Activated CD8-positive, alpha-beta memory T cell treated with anti-CD3 and anti-CD28 coated beads for 24 hours (primary cell): ENCODE measurements at regions not wholly inside any gene's neighbourhood (a gene's known extent, or its start where the extent isn't known, plus 50 kb on each side); places are given as distances from the start of the nearest gene placed in this dataset.

ENCODE experiments used
- DNase-seq: peaks from one replicate; pipeline ENCODE4 v3.0.0-alpha.2; 2020

GRCh38 chr16:6111390-6111789 lies 1013.8 kb upstream of the EEF2KMT start:
- no peak for DNase-seq

- no peak for DNase-seq
Observed at GRCh38 chr16:6110346-6110745, 1012.8 kb upstream of the EEF2KMT start.

- DNase-seq = no peak
Observed at GRCh38 chr16:6106061-6106460, 1008.5 kb upstream of the EEF2KMT start.

GRCh38 chr16:6105115-6105514 lies 1007.5 kb upstream of the EEF2KMT start:
- no peak for DNase-seq

GRCh38 chr16:6104428-6104827 lies 1006.8 kb upstream of the EEF2KMT start:
- no peak for DNase-seq

- DNase-seq = no peak
Observed at GRCh38 chr16:6103561-6103960, 1006.0 kb upstream of the EEF2KMT start.

- DNase-seq = no peak
Observed at GRCh38 chr16:6099102-6099501, 1001.5 kb upstream of the EEF2KMT start.

GRCh38 chr16:6096931-6097670 lies 999.5 kb upstream of the EEF2KMT start:
- DNase-seq = no peak

GRCh38 chr16:6095414-6095813 lies 997.8 kb upstream of the EEF2KMT start:
- no peak for DNase-seq

GRCh38 chr16:6091021-6091420 lies 993.4 kb upstream of the EEF2KMT start:
- no peak for DNase-seq

GRCh38 chr16:6081320-6081976 lies 983.9 kb upstream of the EEF2KMT start:
- DNase-seq = no peak

- no peak for DNase-seq
Observed at GRCh38 chr16:6076631-6077030, 979.0 kb upstream of the EEF2KMT start.

GRCh38 chr16:6068063-6068462 lies 970.5 kb upstream of the EEF2KMT start:
- DNase-seq = no peak

GRCh38 chr16:6066652-6067051 lies 969.1 kb upstream of the EEF2KMT start:
- DNase-seq = no peak

- DNase-seq = no peak
Observed at GRCh38 chr16:6063526-6063925, 965.9 kb upstream of the EEF2KMT start.

GRCh38 chr16:6059671-6060070 lies 962.1 kb upstream of the EEF2KMT start:
- no peak for DNase-seq

GRCh38 chr16:6057821-6058220 lies 960.2 kb upstream of the EEF2KMT start:
- no peak for DNase-seq

- no peak for DNase-seq
Observed at GRCh38 chr16:6048017-6048416, 950.4 kb upstream of the EEF2KMT start.

GRCh38 chr16:6047325-6047724 lies 949.7 kb upstream of the EEF2KMT start:
- DNase-seq = no peak

GRCh38 chr16:6038941-6039645 lies 941.5 kb upstream of the EEF2KMT start:
- no peak for DNase-seq

GRCh38 chr16:6035161-6035560 lies 937.6 kb upstream of the EEF2KMT start:
- no peak for DNase-seq

- DNase-seq = no peak
Observed at GRCh38 chr16:6034511-6034910, 936.9 kb upstream of the EEF2KMT start.

GRCh38 chr16:6032438-6032837 lies 934.8 kb upstream of the EEF2KMT start:
- DNase-seq = no peak

- DNase-seq = no peak
Observed at GRCh38 chr16:6031567-6031966, 934.0 kb upstream of the EEF2KMT start.
